GM12878 (cell line): ENCODE measurements at regions not wholly inside any gene's neighbourhood (a gene's known extent, or its start where the extent isn't known, plus 50 kb on each side); places are given as distances from the start of the nearest gene placed in this dataset.

Source experiments
- ATAC-seq: fragments of 200-7000 bp; cut with Tn5 transposase; 3 replicates; pipeline ENCODE4 v1.9.1; 2020; ENCODE audit warnings: mild to moderate bottlenecking, moderate library complexity
- BruUV-seq: library from RNA; stranded (reverse); fragments of 400-500 nt; replicated peaks from 2 replicates; lab custom pipeline; 2021; lab: Mats Ljungman, UMichigan
- CTCF ChIA-PET: fragments of 300-600 bp; sonication (Branson Sonifier 250); formaldehyde crosslinking; extraction: SDS; loops from one replicate; lab custom pipeline; 2021; ENCODE audit warnings: inconsistent platforms; lab: Yijun Ruan, JAX
- POLR2A ChIA-PET: fragments of 350-600 bp; formaldehyde crosslinking; extraction: SDS; loops from one replicate; lab custom pipeline; 2021; ENCODE audit warnings: inconsistent platforms; lab: Charles Lee
- RAD21 ChIA-PET: fragments of 300-600 bp; sonication (Branson Sonifier 250); formaldehyde crosslinking; loops from one replicate; lab custom pipeline; 2023; ENCODE audit warnings: antibody characterized with exemption; ENCODE audit not compliant: unreplicated experiment; lab: Charles Lee
- SMC1A ChIA-PET: fragments of 300-600 bp; sonication (Branson Sonifier 250); formaldehyde crosslinking; loops from one replicate; lab custom pipeline; 2023; ENCODE audit not compliant: unreplicated experiment, uncharacterized antibody; lab: Charles Lee
- DNase-seq: peaks from one replicate; pipeline ENCODE4 v3.0.0-alpha.2; 2011; ENCODE audit warnings: low read depth, low spot score
- FAIRE-seq: peaks from 3 replicates; lab custom pipeline; 2011; peaks lifted over from hg19 to GRCh38; lab: Jason Lieb, UNC
- H2AFZ ChIP-seq: 2 replicates; pipeline ENCODE4 v1.6.0; 2011; ENCODE audit warnings: low read depth, low read length, control low read depth; ENCODE audit not compliant: control insufficient read depth
- H3K27ac ChIP-seq: 2 replicates; pipeline ENCODE4 v1.5.1; 2011; ENCODE audit warnings: control low read depth; ENCODE audit not compliant: control insufficient read depth, insufficient read depth
- H3K27me3 ChIP-seq, 2 experiments: replicated peaks in 1 of 2; 2 replicates each; pipeline versions ENCODE4 v1.6.0 to v1.6.1; 2011; ENCODE audit warnings: low read length in 1 of 2; ENCODE audit not compliant: control insufficient read depth in 2 of 2, insufficient read depth in 2 of 2
- H3K36me3 ChIP-seq, 2 experiments: 2 replicates each; pipeline ENCODE4 v1.5.1; 2011; ENCODE audit warnings: low read length in 1 of 2; ENCODE audit not compliant: control insufficient read depth in 2 of 2, insufficient read depth in 2 of 2
- H3K4me1 ChIP-seq: 2 replicates; pipeline ENCODE4 v1.6.1; 2011; ENCODE audit warnings: mild to moderate bottlenecking, low read length, moderate library complexity, mixed read lengths; ENCODE audit not compliant: control insufficient read depth, insufficient read depth
- H3K4me2 ChIP-seq: 2 replicates; pipeline ENCODE4 v1.6.0; 2011; ENCODE audit warnings: control low read depth; ENCODE audit not compliant: control insufficient read depth, insufficient read depth
- H3K4me3 ChIP-seq: fragments of 200-600 bp; sonication (generic); 2 replicates; pipeline ENCODE4 v1.5.1; 2016
- H3K79me2 ChIP-seq: 2 replicates; pipeline ENCODE4 v1.6.0; 2011; ENCODE audit warnings: low read length; ENCODE audit not compliant: control insufficient read depth, insufficient read depth
- H3K9ac ChIP-seq: 2 replicates; pipeline ENCODE4 v1.8.0; 2011; ENCODE audit warnings: low read length, control low read depth, mixed read lengths; ENCODE audit not compliant: control insufficient read depth, insufficient read depth
- H3K9me3 ChIP-seq: replicated peaks from 3 replicates; pipeline ENCODE4 v1.5.1; 2011; ENCODE audit warnings: mild to moderate bottlenecking, low read length; ENCODE audit not compliant: control insufficient read depth, insufficient read depth
- H4K20me1 ChIP-seq: 2 replicates; pipeline ENCODE4 v1.6.0; 2011; ENCODE audit not compliant: control insufficient read depth, insufficient read depth
- CHD1 ChIP-seq: IDR thresholded peaks from 2 replicates; pipeline ENCODE4 v1.6.1; 2012; ENCODE audit warnings: low read depth, low read length, improper control_type of control experiment
- NRF1 ChIP-seq: conservative IDR thresholded peaks from 2 replicates; pipeline ENCODE4 v1.6.1; 2011; ENCODE audit warnings: mild to moderate bottlenecking, low read depth, low read length, improper control_type of control experiment
- WGBS: methylation state at CpG from one replicate; pipeline ENCODE4 v1.1.6; 2016; ENCODE audit warnings: low lambda C conversion rate; ENCODE audit not compliant: insufficient replicate concordance, insufficient coverage; ENCODE audit errors: missing lambda C conversion rate; 5-methylcytosine and 5-hydroxymethylcytosine counted together
- in situ Hi-C: fragments of 300-500 bp; cut with MboI; formaldehyde crosslinking; loops from 9 replicates; pipeline ENCODE4 v1.14.3; 2018; ENCODE audit warnings: mixed read lengths
- intact Hi-C: fragments of 100-400 bp; cut with micrococcal nuclease; formaldehyde crosslinking; loops from one replicate; pipeline ENCODE4 v1.14.2; 2022; ENCODE audit not compliant: unreplicated experiment
- TF ChIP-seq, protein P1 (sequence below): IDR thresholded peaks from 2 replicates; pipeline ENCODE4 v1.6.1; 2011; ENCODE audit warnings: low read depth, mild to moderate bottlenecking, low read length, moderate library complexity, borderline replicate concordance; ENCODE audit errors: extremely low read depth
- TF ChIP-seq, protein P2 (sequence below): IDR thresholded peaks from 2 replicates; pipeline ENCODE4 v1.6.1; 2012; ENCODE audit warnings: low read depth, low read length, improper control_type of control experiment
- TF ChIP-seq, protein P3 (sequence below): IDR thresholded peaks from 2 replicates; pipeline ENCODE4 v1.6.1; 2012; ENCODE audit warnings: low read depth, low read length, improper control_type of control experiment

DNA sequence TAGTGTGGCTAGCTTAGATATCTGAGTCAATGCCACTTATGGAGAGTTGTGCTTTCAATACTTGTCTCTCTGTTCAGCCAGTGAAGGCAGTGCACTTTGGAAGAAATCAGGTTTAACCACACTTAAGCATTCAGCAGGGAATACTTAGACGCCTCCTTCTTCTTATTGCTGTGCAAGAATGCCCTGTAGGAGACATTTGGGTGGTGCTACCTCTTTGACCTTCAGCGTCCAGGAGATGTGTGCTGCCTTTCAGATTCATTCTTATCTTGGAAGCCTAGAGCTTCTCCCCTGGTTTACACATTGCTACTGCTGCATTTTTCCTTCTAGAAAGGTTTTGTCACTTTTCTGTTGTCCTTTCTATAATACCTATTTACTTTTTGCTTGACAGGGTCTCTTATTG lies 350.5 kb downstream of the ARL6IP6 start:
- CTCF ChIA-PET, result no interaction called here
- in situ Hi-C loops, result no loop called here
- Histone ChIP-seq H3K9me3 (no peaks in the 10 kb centered on the region), H3K27me3 (no peaks in the 10 kb centered on the region), H3K4me3 (no peak overlapping the region), H4K20me1 (no peaks in the 10 kb centered on the region), H3K4me1 (no peaks in the 10 kb centered on the region), H3K4me2 (no peak overlapping the region), H3K36me3 (no peaks in the 10 kb centered on the region), H3K79me2 (no peaks in the 10 kb centered on the region), H3K27ac (no peak overlapping the region), H3K9ac (no peak overlapping the region), H2AFZ (no peak overlapping the region)
- intact Hi-C loops, result no loop called here
- no TSS peak for BruUV-seq
- POLR2A ChIA-PET, result no interaction called here
- DNase-seq (no peak), FAIRE-seq (no peak), ATAC-seq (no peak)
- 3% methylated on average over 2 of the region's 2 CpGs for WGBS
- SMC1A ChIA-PET, result no interaction called here
- TF ChIP-seq, protein P1, sequence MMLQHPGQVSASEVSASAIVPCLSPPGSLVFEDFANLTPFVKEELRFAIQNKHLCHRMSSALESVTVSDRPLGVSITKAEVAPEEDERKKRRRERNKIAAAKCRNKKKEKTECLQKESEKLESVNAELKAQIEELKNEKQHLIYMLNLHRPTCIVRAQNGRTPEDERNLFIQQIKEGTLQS, result no peak
- TF ChIP-seq, protein P2, sequence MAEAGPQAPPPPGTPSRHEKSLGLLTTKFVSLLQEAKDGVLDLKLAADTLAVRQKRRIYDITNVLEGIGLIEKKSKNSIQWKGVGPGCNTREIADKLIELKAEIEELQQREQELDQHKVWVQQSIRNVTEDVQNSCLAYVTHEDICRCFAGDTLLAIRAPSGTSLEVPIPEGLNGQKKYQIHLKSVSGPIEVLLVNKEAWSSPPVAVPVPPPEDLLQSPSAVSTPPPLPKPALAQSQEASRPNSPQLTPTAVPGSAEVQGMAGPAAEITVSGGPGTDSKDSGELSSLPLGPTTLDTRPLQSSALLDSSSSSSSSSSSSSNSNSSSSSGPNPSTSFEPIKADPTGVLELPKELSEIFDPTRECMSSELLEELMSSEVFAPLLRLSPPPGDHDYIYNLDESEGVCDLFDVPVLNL, result no peak
- no peak for TF ChIP-seq NRF1
- no peak for TF ChIP-seq CHD1
- TF ChIP-seq, protein P3, sequence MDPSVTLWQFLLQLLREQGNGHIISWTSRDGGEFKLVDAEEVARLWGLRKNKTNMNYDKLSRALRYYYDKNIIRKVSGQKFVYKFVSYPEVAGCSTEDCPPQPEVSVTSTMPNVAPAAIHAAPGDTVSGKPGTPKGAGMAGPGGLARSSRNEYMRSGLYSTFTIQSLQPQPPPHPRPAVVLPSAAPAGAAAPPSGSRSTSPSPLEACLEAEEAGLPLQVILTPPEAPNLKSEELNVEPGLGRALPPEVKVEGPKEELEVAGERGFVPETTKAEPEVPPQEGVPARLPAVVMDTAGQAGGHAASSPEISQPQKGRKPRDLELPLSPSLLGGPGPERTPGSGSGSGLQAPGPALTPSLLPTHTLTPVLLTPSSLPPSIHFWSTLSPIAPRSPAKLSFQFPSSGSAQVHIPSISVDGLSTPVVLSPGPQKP, result no peak
- RAD21 ChIA-PET, result no interaction called here
